Suprapubic skin (tissue), 4 donors: ENCODE measurements at regions not wholly inside any gene's neighbourhood (a gene's known extent, or its start where the extent isn't known, plus 50 kb on each side); places are given as distances from the start of the nearest gene placed in this dataset.

Experiments
- DNase-seq, 2 donors: peaks; one replicate each; pipeline ENCODE4 v3.0.0-alpha.2; 2019; ENCODE audit warnings: low spot score in 2 of 2
- H3K27ac ChIP-seq: fragments of 200-600 bp; sonication (generic); one replicate; pipeline ENCODE4 v1.5.1; 2019
- H3K27me3 ChIP-seq: fragments of 200-600 bp; sonication (generic); one replicate; pipeline ENCODE4 v1.5.1; 2019
- H3K36me3 ChIP-seq: fragments of 200-600 bp; sonication (generic); one replicate; pipeline ENCODE4 v1.5.1; 2019
- H3K4me1 ChIP-seq: fragments of 200-600 bp; sonication (generic); one replicate; pipeline ENCODE4 v1.5.1; 2019
- H3K4me3 ChIP-seq: fragments of 200-600 bp; sonication (generic); one replicate; pipeline ENCODE4 v1.5.1; 2019; ENCODE audit warnings: mild to moderate bottlenecking
- H3K9me3 ChIP-seq: fragments of 200-600 bp; sonication (generic); one replicate; pipeline ENCODE4 v1.5.1; 2019
- EP300 ChIP-seq: sonication (generic); formaldehyde crosslinking; IDR thresholded peaks from one replicate; pipeline ENCODE4 v1.6.1; 2017; ENCODE audit warnings: antibody characterized with exemption
- POLR2A ChIP-seq, 2 donors: fragments of 450-650 bp; IDR thresholded peaks; one replicate each; pipeline ENCODE4 v1.6.1; 2017; ENCODE audit warnings: antibody characterized with exemption in 2 of 2, mild to moderate bottlenecking in 2 of 2, moderate library complexity in 2 of 2
- POLR2AphosphoS5 ChIP-seq, 3 donors: sonication (generic); formaldehyde crosslinking; IDR thresholded peaks; one replicate each; pipeline ENCODE4 v1.6.1; 2017; ENCODE audit warnings: antibody characterized with exemption in 3 of 3
- WGBS: methylation state at CpG from one replicate; pipeline ENCODE4 v1.1.5; 2018; 5-methylcytosine and 5-hydroxymethylcytosine counted together
- TF ChIP-seq, protein P1 (sequence below), 2 donors: fragments of 200-600 bp in 1 of 2; fragments of 450-650 bp in 1 of 2; sonication (generic) in 1 of 2; IDR thresholded peaks; one replicate each; pipeline ENCODE4 v1.5.1; 2016 to 2019; ENCODE audit warnings: antibody characterized with exemption in 2 of 2, mild to moderate bottlenecking in 1 of 2, moderate library complexity in 1 of 2

DNA sequence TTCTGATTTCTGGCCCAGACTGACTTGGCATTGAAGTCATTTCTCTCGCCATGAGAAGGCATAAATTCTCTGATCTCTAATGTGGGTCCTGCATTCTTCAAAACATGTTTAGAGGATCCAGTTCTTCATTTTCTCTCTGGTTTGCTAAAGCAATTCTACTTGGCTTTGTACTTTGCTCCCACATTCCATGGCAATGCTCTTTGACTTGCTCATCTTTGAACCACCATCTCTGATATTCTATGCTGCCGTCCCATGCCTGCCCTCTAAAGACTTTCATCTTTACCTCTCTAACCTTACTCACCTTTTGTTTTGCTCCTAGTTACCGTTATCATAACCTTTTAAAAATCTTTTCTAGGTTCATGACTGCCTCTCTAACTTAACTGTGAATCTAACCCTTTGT, 366.9 kb downstream of the KIF4B start:
- H3K27me3 ChIP-seq, result no peaks in the 10 kb centered on the region
- peaks cover under 1% of the 10 kb centered on the region for H3K9me3 ChIP-seq
- no peak overlapping the region for H3K4me3 ChIP-seq
- DNase-seq, result no peak
- H3K27ac ChIP-seq, result no peak overlapping the region
- H3K36me3 ChIP-seq, result no peaks in the 10 kb centered on the region
- no peaks in the 10 kb centered on the region for H3K4me1 ChIP-seq
- WGBS, result 77% methylated on average over 3 of the region's 3 CpGs
- TF ChIP-seq POLR2AphosphoS5 (IDR thresholded peaks at IDR 0.05) (no peak), POLR2A (IDR thresholded peaks at IDR 0.05) (no peak), EP300 (no peak)
- TF ChIP-seq, protein P1, sequence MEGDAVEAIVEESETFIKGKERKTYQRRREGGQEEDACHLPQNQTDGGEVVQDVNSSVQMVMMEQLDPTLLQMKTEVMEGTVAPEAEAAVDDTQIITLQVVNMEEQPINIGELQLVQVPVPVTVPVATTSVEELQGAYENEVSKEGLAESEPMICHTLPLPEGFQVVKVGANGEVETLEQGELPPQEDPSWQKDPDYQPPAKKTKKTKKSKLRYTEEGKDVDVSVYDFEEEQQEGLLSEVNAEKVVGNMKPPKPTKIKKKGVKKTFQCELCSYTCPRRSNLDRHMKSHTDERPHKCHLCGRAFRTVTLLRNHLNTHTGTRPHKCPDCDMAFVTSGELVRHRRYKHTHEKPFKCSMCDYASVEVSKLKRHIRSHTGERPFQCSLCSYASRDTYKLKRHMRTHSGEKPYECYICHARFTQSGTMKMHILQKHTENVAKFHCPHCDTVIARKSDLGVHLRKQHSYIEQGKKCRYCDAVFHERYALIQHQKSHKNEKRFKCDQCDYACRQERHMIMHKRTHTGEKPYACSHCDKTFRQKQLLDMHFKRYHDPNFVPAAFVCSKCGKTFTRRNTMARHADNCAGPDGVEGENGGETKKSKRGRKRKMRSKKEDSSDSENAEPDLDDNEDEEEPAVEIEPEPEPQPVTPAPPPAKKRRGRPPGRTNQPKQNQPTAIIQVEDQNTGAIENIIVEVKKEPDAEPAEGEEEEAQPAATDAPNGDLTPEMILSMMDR (IDR thresholded peaks at IDR 0.05), result no peak

DNA sequence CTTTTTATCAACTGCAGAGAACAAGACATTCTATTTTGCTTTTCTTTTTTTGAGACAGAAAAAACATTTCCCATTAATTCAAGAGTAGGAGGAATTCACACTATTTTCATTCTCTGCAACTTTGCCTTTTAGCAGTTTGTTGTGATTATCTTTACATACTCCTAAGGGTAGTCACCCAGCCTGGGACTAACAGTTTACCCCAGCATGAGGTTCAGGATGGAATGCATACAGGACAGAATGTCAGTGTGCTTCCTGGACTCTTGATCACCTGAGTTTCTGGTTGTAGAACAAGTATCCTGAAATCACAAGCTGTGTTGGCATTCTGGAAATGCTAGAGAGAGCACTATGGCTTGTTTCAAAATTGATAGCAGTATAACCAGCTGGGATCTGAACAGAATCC, 368.1 kb downstream of the KIF4B start:
- H3K27ac ChIP-seq, result no peak overlapping the region
- DNase-seq, result no peak
- H3K4me3 ChIP-seq, result no peak overlapping the region
- no peaks in the 10 kb centered on the region for H3K36me3 ChIP-seq
- H3K27me3 ChIP-seq, result no peaks in the 10 kb centered on the region
- no peaks in the 10 kb centered on the region for H3K4me1 ChIP-seq
- no peaks in the 10 kb centered on the region for H3K9me3 ChIP-seq
- no peak for TF ChIP-seq EP300
- TF ChIP-seq POLR2AphosphoS5 (IDR thresholded peaks at IDR 0.05), result no peak
- TF ChIP-seq POLR2A (IDR thresholded peaks at IDR 0.05), result no peak
- TF ChIP-seq, protein P1 (IDR thresholded peaks at IDR 0.05), result no peak

DNA sequence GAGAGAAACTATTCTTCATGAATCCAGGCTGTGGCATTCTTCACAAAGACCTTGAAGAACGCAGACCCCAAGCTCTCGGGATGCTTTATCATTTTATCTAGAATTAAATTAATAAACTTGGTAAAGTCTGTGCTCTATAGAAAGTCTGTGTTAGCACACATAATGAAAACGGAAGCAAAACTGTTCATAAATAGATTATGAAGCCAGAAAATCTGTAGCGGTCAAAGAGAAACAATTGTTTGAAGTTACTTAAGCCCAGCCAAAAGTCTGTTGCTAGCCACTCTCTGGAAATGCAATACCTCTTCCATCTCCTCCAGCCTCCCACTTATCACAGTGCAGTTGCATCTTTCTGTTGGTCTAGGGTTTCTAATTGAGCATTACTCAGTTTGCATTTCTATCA, 375.9 kb downstream of the KIF4B start:
- no peaks in the 10 kb centered on the region for H3K36me3 ChIP-seq
- TF ChIP-seq, protein P1 (IDR thresholded peaks at IDR 0.05), result no peak
- no peak for TF ChIP-seq POLR2A (IDR thresholded peaks at IDR 0.05)
- TF ChIP-seq EP300, result no peak
- TF ChIP-seq POLR2AphosphoS5 (IDR thresholded peaks at IDR 0.05), result no peak
- no peak overlapping the region for H3K27ac ChIP-seq
- H3K9me3 ChIP-seq, result no peaks in the 10 kb centered on the region
- H3K27me3 ChIP-seq, result no peaks in the 10 kb centered on the region
- no peaks in the 10 kb centered on the region for H3K4me1 ChIP-seq
- H3K4me3 ChIP-seq, result no peak overlapping the region
- 86% methylated on average over 4 of the region's 4 CpGs for whole genome bisulfite sequencing
- DNase-seq, result no peak

DNA sequence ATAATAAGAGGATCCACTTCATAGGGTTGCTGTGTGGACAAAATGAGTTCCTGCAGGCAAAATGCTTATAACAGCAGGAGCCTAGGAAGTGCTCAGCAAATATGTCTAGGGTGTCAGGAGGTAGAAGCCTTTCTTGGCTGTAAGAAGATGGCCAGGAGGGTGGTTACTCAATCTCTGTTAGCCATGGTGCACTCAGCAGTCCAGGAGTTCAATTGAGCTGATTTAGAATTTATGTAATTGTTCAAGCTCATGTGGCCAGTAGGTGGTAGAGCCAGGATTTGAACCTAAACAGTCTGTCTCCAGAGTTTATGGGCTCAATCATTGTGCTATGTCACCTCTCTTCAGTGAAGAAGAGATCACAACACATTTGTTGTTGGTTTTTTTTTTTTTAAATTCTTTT, 381.2 kb downstream of the KIF4B start:
- Histone ChIP-seq H3K27me3 (no peaks in the 10 kb centered on the region), H3K27ac (no peak overlapping the region), H3K9me3 (no peaks in the 10 kb centered on the region), H3K4me3 (no peak overlapping the region), H3K36me3 (no peaks in the 10 kb centered on the region), H3K4me1 (no peaks in the 10 kb centered on the region)
- TF ChIP-seq POLR2AphosphoS5 (IDR thresholded peaks at IDR 0.05) (no peak), EP300 (no peak), POLR2A (IDR thresholded peaks at IDR 0.05) (no peak)
- TF ChIP-seq, protein P1 (IDR thresholded peaks at IDR 0.05), result no peak
- no peak for DNase-seq

DNA sequence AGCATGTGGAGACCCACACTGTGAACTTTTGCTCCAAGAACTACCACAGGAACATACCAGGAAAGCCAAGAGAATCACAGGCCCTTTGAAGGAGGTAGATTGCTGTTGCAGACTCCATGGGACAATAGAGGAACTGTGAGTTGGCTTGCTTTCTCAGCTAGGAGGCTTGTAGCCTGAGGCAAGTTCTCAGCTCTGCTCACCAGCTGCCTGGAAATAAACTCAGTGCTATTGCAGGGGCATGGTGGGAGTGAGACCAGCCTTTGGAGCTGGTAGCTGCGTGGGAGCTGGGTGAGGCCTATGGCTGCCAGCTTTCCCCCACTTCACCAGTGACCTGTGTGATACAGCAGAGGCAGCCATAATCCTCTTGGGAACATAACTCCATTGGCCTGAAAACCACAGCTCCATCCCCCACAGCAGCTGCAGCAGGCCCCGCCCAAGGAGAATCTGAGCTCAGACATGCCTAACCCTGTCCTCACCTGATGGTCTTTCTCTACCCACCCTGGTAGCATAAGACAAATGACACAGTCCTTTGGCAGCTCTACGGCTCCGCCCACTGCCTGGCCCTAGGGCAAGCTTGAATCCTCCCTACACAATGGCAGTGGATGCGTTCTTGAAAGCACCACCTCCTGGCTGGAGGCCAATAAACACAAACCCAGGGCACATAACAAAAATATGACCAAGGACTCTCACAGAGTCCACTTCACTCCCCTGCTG, 389.5 kb downstream of the KIF4B start:
- TF ChIP-seq POLR2A (IDR thresholded peaks at IDR 0.05), result no peak
- TF ChIP-seq EP300, result no peak
- TF ChIP-seq POLR2AphosphoS5 (IDR thresholded peaks at IDR 0.05), result no peak
- TF ChIP-seq, protein P1 (IDR thresholded peaks at IDR 0.05), result no peak
- no peaks in the 10 kb centered on the region for H3K27me3 ChIP-seq
- no peak for DNase-seq
- no peaks in the 10 kb centered on the region for H3K36me3 ChIP-seq
- no peak overlapping the region for H3K4me3 ChIP-seq
- no peaks in the 10 kb centered on the region for H3K9me3 ChIP-seq
- H3K4me1 ChIP-seq, result no peaks in the 10 kb centered on the region
- 59% methylated on average over 3 of the region's 5 CpGs for WGBS
- no peak overlapping the region for H3K27ac ChIP-seq
